ENCODE measurements at regions not wholly inside any gene's neighbourhood (a gene's known extent, or its start where the extent isn't known, plus 50 kb on each side); places are given as distances from the start of the nearest gene placed in this dataset.

GRCh38 chr17:79470754-79471153, 140.1 kb downstream of the RBFOX3 start:
- DNase-seq (ENCODE audit: low spot score) = no peak

- no peak for DNase-seq (ENCODE audit: low spot score)
Observed at GRCh38 chr17:79469646-79470045, 141.2 kb downstream of the RBFOX3 start.

GRCh38 chr17:79468183-79468944, 142.5 kb downstream of the RBFOX3 start:
- no peak for DNase-seq (ENCODE audit: low spot score)

DNA sequence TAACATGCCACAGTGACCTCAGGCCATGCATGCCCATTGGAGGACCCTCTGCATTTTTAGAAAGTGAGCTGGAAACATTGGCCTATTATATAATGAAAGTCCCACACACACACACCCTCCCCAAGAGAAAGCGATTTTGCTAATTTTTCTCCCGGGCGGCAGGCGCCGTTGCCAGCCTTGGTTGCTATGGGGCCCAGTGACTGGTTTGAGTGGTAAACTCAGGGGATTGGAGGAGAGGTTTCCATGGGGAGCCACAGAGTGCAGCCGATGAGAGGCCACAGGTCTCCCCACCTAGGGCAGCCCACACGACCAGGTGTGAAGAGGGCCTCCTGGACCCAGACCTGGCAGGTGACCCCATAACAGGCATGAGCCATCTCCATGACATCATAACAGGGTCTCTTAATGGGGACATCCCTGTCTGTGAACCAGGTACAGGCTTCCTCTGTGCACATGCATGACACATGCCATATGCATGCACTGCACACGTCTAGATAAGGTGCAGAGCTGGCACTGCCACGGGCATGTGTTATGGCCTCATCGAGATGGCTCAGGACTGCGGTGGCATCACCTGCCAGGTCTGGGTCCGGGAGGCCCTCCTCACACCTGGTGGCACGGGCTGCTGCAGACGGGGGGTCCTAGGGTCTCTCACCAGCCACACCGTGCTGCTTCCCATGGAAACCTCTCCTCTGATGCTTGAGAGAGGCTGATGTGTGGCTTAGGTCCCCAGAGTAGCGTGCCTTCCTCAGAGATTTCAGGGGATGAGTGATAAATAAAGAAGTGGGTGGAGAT, 144.1 kb downstream of the RBFOX3 start:
- no peak for DNase-seq (ENCODE audit: low spot score)

- DNase-seq (ENCODE audit: low spot score) = no peak
Observed at GRCh38 chr17:79465681-79466025, 145.2 kb downstream of the RBFOX3 start.

DNA sequence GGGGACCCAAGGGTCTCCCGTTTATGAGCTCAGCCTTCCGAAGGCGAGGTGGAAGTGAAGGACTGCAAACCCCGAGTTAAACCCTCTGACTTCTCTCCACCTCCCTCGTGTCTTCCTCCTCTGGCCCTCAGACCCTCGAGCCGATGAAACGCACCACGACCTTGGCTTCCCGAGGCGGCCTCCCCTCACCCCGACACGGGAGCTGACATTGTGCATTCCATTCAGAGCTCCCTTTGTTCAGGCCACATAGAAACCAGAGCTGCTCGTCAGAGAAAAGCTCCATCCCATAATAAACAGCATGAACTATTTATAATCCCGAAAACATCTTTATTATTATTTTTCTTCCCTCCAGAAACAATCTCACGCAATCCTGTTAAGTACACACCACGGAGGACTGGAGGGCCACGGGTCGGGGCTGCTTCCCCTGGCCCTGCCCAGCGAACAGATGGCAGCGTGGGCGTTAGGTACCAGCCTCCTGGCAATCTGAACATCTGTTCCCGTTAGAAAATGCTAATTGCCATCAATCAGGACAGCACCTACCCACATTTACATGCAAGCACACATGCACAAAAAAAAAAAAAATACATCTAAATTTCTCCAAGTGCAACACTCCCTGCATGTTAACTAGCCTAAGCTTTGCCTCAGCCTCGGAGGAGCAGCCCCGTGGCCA, 145.7 kb downstream of the RBFOX3 start:
- no peak for DNase-seq (ENCODE audit: low spot score)

DNA sequence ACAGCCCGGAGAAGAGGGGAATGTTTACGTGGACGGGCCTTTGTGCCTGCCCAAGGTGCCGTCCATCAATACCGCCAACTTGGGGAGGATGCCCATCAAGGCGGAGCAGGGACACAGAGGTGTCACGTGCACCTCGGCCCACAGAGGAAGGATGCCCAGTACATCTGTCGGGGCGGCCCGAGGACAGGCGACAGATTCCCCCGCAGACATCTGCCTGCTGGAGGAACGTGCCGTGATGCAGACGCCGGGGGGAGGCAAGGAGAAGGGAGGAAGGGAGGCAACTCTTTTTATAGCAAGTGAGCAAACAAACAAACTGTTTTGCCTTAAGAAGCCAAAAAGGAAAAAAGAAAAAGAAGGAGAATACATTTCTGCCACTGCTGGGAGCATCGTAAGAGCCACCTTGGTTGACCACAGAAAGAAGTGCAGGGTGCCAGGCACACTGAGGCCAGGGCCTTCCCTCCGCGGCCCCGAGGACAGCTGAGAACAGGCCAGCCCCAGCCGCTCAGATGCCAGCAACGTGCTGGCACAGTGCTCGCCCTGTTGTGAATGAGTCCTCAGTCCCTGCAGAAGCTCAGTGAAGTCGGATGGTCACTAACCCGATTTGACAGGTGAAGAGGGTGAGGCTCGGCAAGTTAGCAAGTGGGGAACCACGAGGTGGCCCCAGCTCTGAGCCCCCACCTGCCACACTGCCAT, 146.4 kb downstream of the RBFOX3 start:
- DNase-seq (ENCODE audit: low spot score) = no peak

DNA sequence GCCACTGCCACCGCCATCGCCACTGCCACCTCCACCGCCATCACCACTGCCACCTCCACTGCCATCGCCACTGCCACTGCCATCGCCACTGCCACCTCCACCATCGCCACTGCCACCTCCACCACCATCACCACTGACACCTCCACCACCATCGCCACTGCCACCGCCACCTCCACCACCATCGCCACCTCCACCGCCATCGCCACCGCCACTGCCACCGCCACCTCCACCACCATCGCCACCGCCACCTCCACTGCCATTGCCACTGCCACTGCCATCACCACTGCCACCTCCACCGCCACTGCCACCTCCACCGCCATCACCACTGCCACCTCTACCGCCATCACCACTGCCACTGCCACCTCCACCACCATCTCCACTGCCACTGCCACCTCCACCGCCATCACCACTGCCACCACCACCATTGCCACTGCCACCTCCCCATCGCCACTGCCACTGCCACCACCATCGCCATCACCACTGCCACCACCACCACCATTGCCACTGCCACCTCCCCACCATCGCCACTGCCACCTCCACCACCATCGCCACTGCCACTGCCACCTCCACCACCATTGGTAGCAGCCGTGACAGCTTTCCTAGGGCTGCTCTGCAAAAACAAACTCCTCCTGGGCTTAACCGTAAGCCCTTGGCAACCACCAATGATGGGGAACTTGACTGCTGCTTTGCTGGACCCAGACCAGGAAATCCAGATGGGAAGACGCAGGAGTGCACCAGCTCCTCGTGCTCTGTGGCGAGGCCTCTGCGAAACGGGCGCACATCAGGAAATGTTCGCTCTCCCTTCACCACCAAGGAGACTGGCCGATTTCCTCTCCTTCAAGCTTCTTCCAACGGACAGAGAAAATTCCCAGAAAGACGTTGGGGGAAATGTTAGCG, 147.2 kb downstream of the RBFOX3 start:
- DNase-seq (ENCODE audit: low spot score) = no peak

DNA sequence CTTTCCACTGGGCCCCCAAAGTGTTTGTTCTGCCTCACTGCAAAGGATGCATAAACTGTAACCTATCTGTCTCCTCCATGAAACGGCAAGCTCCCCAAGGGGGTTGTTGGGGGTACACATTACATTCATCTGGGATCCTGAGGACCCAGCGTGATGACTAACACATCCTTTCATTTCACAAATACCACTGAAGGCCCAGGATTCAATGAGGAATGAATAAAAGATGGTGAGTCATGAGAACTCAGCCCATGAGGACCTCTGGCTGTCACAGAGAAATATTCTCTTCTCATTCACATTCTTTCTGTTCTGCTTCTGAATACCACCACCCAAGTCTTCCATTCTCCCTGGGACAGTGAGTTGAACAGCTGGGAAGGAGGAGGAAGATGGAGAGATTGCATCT, 149.8 kb downstream of the RBFOX3 start:
- no peak for DNase-seq (ENCODE audit: low spot score)

DNA sequence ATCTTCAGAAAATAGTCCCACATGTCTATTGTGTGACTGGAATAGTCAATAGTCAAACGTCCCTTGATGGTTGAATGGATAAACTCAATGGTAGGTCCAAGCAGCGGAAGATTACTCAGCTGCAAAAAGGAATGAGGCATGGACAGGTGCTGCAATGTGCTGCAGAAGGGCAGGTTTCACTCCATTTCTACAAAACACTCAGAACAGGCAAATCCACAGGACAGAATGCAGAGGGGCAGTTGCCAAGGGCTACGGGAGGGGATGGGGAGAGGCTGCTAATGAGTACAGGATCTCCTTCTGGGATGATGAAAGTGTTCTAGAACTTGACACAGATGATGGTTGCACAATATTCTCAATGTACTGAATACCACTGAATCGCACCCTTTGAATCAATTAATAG, 151.0 kb downstream of the RBFOX3 start:
- DNase-seq (ENCODE audit: low spot score) = no peak

DNA sequence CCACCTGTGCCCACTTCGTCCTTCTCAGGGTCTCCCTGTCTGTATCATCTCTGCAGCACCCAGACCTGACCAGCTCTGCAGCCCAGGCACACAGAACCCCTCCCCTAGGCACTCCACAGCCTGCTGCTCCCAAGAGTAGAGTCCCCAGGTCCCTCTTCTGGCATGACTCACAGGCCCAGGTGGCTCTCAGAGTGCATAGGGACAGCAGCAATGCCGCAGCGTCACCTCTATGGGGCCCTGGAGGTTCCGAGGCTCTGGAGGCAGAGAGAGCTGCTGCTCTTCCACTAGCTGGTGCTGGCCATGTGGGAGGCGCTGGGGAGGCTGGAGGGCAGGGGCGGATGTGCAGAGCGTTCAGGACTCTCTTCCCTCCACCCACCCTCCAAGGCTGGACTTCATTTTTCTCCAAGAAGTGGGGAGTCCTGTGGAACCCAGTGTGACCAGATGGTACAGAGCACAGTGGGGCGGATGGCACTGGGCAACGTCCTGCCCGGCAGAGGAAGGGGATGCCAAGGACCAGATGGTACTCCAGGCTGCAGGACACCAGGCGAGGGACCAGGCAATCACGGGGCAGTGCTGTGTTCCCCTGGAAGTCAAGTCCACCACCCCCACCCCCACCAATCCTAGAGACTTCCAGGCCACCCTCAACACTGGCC, 151.7 kb downstream of the RBFOX3 start:
- DNase-seq (ENCODE audit: low spot score) = no peak

- no peak for DNase-seq (ENCODE audit: low spot score)
Observed at GRCh38 chr17:79458356-79458755, 152.5 kb downstream of the RBFOX3 start.

DNA sequence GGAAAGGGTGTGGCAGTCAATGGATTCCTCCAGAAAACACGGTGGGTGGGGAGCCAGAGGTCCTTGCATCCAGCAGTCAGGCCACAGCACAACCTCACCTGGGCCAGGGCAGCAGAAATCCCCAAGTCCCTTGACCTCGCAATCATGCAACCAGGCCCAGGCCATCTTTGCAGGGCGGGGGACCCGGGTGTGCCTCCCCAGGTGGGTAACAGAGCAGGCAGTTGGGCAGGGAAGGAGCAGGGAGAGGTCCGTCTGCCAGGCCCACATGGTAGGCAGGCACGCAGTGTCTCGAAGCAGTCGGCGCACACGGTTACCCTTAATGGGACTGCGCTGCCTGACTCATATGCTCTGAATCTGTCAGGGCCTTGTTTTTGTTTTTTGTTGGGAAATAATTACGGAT, 153.0 kb downstream of the RBFOX3 start:
- no peak for DNase-seq (ENCODE audit: low spot score)

DNA sequence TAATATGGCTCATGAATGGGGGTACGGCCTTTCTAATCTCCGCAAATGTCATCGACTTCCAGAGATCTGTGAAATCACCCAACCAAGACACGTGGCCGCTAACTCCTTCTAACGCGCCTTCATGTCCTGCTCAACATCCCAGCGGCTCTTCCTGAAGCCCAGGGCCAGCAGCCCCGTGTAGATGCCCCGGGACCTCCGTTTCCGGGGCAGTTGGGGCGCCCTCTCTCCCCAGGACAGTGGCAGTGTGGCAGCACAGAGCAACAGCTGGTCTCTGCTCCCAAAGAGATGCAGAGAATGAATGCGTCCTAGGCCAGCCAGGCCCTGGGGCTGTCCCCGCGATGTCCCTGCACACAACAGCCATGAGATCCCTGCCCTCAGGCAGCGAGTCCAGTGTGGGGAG, 153.5 kb downstream of the RBFOX3 start:
- no peak for DNase-seq (ENCODE audit: low spot score)

GRCh38 chr17:79455636-79456035, 155.2 kb downstream of the RBFOX3 start:
- DNase-seq (ENCODE audit: low spot score) = no peak

DNA sequence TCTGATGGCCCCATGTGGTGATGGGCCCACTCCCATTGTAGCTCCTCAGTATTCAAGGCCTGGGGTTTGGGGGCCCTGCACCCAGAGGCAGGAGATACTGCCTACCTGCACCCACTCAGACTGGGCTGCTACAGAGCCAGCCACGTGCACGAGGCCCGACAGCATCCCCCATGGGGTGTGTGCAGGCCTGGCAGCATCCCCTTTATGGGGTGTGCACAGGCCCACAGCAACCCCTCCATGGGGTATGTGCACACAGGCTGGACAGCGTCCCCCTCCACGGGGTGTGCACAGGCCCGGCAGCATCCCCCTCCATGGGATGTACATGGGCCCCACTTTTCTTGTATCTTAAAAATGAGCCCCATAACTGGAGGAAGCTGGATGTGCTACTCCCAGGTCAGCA, 156.0 kb downstream of the RBFOX3 start:
- no peak for DNase-seq (ENCODE audit: low spot score)

GRCh38 chr17:79453481-79453880, 157.4 kb downstream of the RBFOX3 start:
- no peak for DNase-seq (ENCODE audit: low spot score)

DNA sequence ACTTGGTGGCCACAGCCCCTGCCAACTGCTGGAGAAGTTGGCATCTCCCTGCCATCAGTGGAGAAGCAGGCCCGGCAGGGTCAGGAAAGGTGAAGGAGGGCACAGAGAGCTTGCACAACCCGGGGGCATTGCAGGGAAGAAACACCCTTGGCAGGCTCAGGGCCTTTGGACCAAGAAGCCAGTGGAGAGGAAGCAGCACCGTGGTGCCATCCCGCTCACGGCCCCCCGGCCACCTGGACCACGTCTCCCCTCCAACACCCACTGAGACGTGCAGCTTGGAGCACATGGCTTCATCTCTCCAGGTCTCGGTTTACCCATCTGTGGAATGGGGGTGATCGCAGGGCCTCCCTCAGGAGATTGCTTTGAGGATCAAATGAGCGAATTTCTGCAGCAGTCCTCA, 158.1 kb downstream of the RBFOX3 start:
- DNase-seq (ENCODE audit: low spot score) = no peak

- DNase-seq (ENCODE audit: low spot score) = no peak
Observed at GRCh38 chr17:79451167-79451566, 159.7 kb downstream of the RBFOX3 start.

DNA sequence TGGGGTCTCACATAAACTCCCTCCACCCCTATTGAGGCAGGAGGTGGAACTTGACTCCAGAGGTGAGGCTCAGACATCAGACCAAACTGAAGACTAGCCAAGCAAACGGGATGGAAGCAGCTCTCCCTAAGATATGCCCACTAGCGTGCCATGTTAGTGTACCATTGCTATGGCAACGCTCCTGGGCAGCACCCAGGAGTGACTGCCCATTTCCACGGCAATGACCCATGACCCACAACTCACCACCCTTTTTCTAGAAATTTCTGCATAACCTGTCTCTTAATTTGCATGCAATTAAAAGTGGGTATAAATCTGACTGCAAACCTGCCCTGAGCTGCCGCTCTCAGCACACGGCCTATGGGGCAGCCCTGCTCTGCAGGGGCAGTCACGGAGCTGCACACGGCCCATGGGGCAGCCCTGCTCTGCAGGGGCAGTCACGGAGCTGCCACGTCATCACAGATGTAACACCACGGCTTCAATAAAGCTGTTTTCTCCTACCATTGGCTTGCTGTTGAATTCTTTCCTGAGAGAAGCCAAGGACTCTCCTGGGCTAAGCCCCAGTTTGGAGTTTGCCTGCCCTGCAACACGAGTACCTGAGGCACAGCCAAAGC, 164.3 kb downstream of the RBFOX3 start:
- DNase-seq (ENCODE audit: low spot score) = no peak

- DNase-seq (ENCODE audit: low spot score) = no peak
Observed at GRCh38 chr17:79444198-79444597, 166.7 kb downstream of the RBFOX3 start.
